ENCODE measurements at regions not wholly inside any gene's neighbourhood (a gene's known extent, or its start where the extent isn't known, plus 50 kb on each side); places are given as distances from the start of the nearest gene placed in this dataset.
"Not testable (repeated sequence)": the region's sequence is repeated elsewhere in the genome, so short reads cannot be mapped to it uniquely, and the experiment has no call there.

- no peak for TF ChIP-seq CTCF (conservative IDR thresholded peaks at IDR 0.05; ENCODE audit: low read depth, low read length)
- H3K4me3 ChIP-seq (ENCODE audit: low read depth, low read length), result no peak overlapping the region
- DNase-seq (ENCODE audit: low read depth), result no peak
Measured at GRCh38 chr11:87712802-87713202, 462.4 kb downstream of the RAB38 start.

GRCh38 chr11:87712391-87712790 lies 462.9 kb downstream of the RAB38 start:
- no peak overlapping the region for H3K4me3 ChIP-seq (ENCODE audit: low read depth, low read length)
- no peak for TF ChIP-seq CTCF (conservative IDR thresholded peaks at IDR 0.05; ENCODE audit: low read depth, low read length)
- no peak for DNase-seq (ENCODE audit: low read depth)

- not testable (repeated sequence) for DNase-seq (ENCODE audit: low read depth); H3K4me3 ChIP-seq (ENCODE audit: low read depth, low read length)
Measured at GRCh38 chr11:87703589-87703988, 471.7 kb downstream of the RAB38 start.

- no peak for DNase-seq (ENCODE audit: low read depth)
- TF ChIP-seq CTCF (conservative IDR thresholded peaks at IDR 0.05; ENCODE audit: low read depth, low read length), result no peak
- H3K4me3 ChIP-seq (ENCODE audit: low read depth, low read length), result no peak overlapping the region
Measured at GRCh38 chr11:87675993-87676392, 499.2 kb downstream of the RAB38 start.

- no peak for TF ChIP-seq CTCF (conservative IDR thresholded peaks at IDR 0.05; ENCODE audit: low read depth, low read length)
- H3K4me3 ChIP-seq (ENCODE audit: low read depth, low read length), result no peak overlapping the region
- DNase-seq (ENCODE audit: low read depth), result no peak
Measured at GRCh38 chr11:87666730-87667129, 508.5 kb downstream of the RAB38 start.

GRCh38 chr11:87662287-87662686 lies 513.0 kb downstream of the RAB38 start:
- no peak overlapping the region for H3K4me3 ChIP-seq (ENCODE audit: low read depth, low read length)
- no peak for DNase-seq (ENCODE audit: low read depth)
- no peak for TF ChIP-seq CTCF (conservative IDR thresholded peaks at IDR 0.05; ENCODE audit: low read depth, low read length)

GRCh38 chr11:87660926-87661660 lies 514.1 kb downstream of the RAB38 start:
- DNase-seq (ENCODE audit: low read depth), result no peak
- no peak for TF ChIP-seq CTCF (conservative IDR thresholded peaks at IDR 0.05; ENCODE audit: low read depth, low read length)
- H3K4me3 ChIP-seq (ENCODE audit: low read depth, low read length), result no peak overlapping the region

Measured in epithelial cell of proximal tubule (primary cell).